Ishikawa (cell line): ENCODE measurements at regions not wholly inside any gene's neighbourhood (a gene's known extent, or its start where the extent isn't known, plus 50 kb on each side); places are given as distances from the start of the nearest gene placed in this dataset.
A peak's percentile ranks its signal among the peaks of the same experiment; 100 is the strongest.

ENCODE experiments used
- CEBPB ChIP-seq: IDR thresholded peaks from 2 replicates; pipeline ENCODE4 v1.6.1; 2012
- CREB1 ChIP-seq: IDR thresholded peaks from 2 replicates; pipeline ENCODE4 v1.6.1; 2012; ENCODE audit warnings: low read depth
- EGR1 ChIP-seq: IDR thresholded peaks from 2 replicates; pipeline ENCODE4 v1.6.1; 2012
- EP300 ChIP-seq: IDR thresholded peaks from 2 replicates; pipeline ENCODE4 v1.6.1; 2012; ENCODE audit warnings: borderline replicate concordance
- FOXM1 ChIP-seq: IDR thresholded peaks from 2 replicates; pipeline ENCODE4 v1.6.1; 2012; ENCODE audit warnings: low read depth, borderline replicate concordance
- NFIC ChIP-seq: IDR thresholded peaks from 2 replicates; pipeline ENCODE4 v1.6.1; 2012
- RAD21 ChIP-seq: IDR thresholded peaks from 2 replicates; pipeline ENCODE4 v1.6.1; 2012; ENCODE audit warnings: low read depth
- REST ChIP-seq: IDR thresholded peaks from 2 replicates; pipeline ENCODE4 v1.6.1; 2012; ENCODE audit warnings: low read depth, mild to moderate bottlenecking
- TAF1 ChIP-seq: IDR thresholded peaks from 2 replicates; pipeline ENCODE4 v1.6.1; 2012; ENCODE audit warnings: low read depth, mild to moderate bottlenecking
- TCF12 ChIP-seq: IDR thresholded peaks from 2 replicates; pipeline ENCODE4 v1.6.1; 2012; ENCODE audit warnings: low read depth
- TEAD4 ChIP-seq: IDR thresholded peaks from 2 replicates; pipeline ENCODE4 v1.6.1; 2012
- USF1 ChIP-seq: IDR thresholded peaks from 2 replicates; pipeline ENCODE4 v1.6.1; 2012
- YY1 ChIP-seq: IDR thresholded peaks from 2 replicates; pipeline ENCODE4 v1.6.1; 2012; ENCODE audit warnings: low read depth
- ZBTB7A ChIP-seq: IDR thresholded peaks from 2 replicates; pipeline ENCODE4 v1.6.1; 2012; ENCODE audit warnings: low read depth
- TF ChIP-seq, protein P1 (sequence below): IDR thresholded peaks from 2 replicates; pipeline ENCODE4 v1.6.1; 2012

GRCh38 chr10:52637592-52637991 is 135.0 kb downstream of the MBL2 start:
- TF ChIP-seq TCF12 = no peak
- TF ChIP-seq, protein P1, sequence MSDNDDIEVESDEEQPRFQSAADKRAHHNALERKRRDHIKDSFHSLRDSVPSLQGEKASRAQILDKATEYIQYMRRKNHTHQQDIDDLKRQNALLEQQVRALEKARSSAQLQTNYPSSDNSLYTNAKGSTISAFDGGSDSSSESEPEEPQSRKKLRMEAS = no peak
- TF ChIP-seq EP300 = no peak
- TF ChIP-seq USF1 = no peak
- TF ChIP-seq ZBTB7A = no peak
- TF ChIP-seq CEBPB = no peak
- no peak for TF ChIP-seq TEAD4
- no peak for TF ChIP-seq REST
- TF ChIP-seq EGR1 = no peak
- TF ChIP-seq YY1 = no peak
- TF ChIP-seq NFIC = no peak
- no peak for TF ChIP-seq CREB1
- TF ChIP-seq FOXM1 = no peak
- TF ChIP-seq TAF1 = no peak
- no peak for TF ChIP-seq RAD21

GRCh38 chr10:52639652-52640051 is 132.9 kb downstream of the MBL2 start:
- no peak for TF ChIP-seq TEAD4
- TF ChIP-seq FOXM1 = no peak
- TF ChIP-seq YY1 = no peak
- TF ChIP-seq EGR1 = no peak
- TF ChIP-seq USF1 = no peak
- no peak for TF ChIP-seq REST

DNA sequence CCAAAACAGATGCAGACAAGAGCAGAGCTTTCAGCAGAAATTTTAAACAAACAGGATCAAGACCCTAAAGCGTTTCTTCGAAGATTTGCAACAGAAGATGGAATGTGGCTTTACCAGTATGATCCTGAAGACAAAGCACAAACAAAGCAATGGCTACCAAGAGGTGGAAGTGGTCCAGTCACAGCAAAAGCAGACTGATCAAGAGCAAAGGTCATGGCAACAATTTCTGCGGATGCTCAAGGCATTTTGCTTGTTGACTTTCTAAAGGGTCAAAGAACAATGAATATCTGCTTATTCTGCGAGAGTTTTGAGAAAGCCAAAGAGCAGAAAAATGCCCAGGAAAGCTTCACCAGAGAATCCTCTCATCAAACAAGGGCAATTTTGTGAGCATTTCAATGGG is 130.4 kb downstream of the MBL2 start:
- TF ChIP-seq, protein P1 = no peak
- TF ChIP-seq TAF1 (no peak), TCF12 (no peak), CREB1 (no peak), FOXM1 (no peak), NFIC (no peak), CEBPB (no peak), USF1 (no peak), ZBTB7A (no peak), RAD21 (no peak), EGR1 (no peak)

DNA sequence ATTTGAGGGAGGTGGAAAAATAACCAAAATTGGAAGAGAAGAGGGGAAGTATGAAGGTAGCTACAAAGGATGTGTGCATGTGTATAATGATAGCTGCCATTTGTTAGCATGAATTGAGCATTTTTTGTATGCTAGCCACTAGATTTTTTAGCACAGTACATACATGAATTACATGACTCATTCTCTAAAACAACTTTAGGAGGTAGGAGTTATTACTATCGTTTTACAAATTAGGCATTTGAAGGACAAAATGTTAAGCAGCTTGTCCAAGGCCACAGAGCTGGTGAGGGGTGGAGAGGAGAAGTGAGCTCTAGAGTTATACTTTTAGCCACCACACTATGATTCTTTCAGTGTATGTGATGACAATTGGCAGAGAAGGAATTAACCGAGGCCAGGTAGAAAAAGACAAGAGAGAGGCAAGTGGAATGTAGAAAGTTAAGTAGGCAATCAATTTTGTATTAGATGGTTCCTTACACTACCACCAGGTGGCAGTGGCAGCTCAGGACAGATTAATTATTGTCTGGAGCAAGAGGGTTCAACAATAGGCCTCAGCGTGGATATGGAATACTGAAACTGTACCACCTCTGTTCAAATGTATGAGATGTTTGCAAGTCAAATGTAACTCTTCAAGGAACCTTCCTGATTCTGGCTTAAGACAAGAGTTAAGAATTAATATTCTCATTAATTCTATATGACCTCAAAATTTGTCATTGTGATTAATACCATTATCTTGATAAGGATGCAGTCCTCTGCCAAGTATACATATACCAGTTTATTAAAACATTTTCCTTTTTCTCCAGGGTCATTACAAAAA is 128.0 kb downstream of the MBL2 start:
- TF ChIP-seq USF1 = no peak
- TF ChIP-seq, protein P1 = no peak
- TF ChIP-seq CEBPB = no peak
- TF ChIP-seq CREB1 = no peak
- peak; percentile 97 for TF ChIP-seq RAD21
- TF ChIP-seq TAF1 = no peak
- TF ChIP-seq NFIC = no peak
- TF ChIP-seq YY1 = no peak
- no peak for TF ChIP-seq EP300

- TF ChIP-seq NFIC (no peak), TCF12 (no peak), ZBTB7A (no peak), TAF1 (no peak), REST (no peak), EGR1 (no peak), YY1 (no peak), TEAD4 (no peak), CREB1 (no peak), EP300 (no peak), FOXM1 (no peak)
- TF ChIP-seq, protein P1 = no peak
These were observed 127.3 kb downstream of the MBL2 start for GRCh38 chr10:52645187-52645758.
